ENCODE measurements at regions not wholly inside any gene's neighbourhood (a gene's known extent, or its start where the extent isn't known, plus 50 kb on each side); places are given as distances from the start of the nearest gene placed in this dataset.

DNA sequence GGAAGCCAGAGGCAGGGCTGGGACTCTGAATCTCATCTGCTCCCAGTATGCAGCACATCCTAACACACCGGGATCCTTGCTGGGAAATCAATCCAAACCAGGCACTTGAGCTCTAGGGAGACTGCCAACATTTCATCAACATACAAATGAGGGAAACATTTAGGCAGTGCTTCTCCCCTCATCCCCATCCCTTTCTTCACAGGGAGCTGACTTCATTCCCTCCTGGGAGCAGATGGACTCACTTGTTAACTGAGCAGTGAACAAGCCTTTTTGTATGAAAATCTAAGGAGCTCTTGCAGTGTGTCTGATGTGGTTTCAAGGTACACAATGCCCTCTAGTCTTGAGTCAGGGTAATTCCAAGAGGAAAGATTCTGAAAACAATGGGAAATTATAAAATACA is 96.3 kb downstream of the TMEM114 start:
- H3K27ac Mint-ChIP-seq: no peak overlapping the region
- DNase-seq (no peak), ATAC-seq (ENCODE audit: low read depth) (no peak)
- H3K36me3 Mint-ChIP-seq (ENCODE audit: low read depth): no peaks in the 10 kb centered on the region
- ChIA-PET POLR2A (no interaction called here), CTCF (no interaction called here)
- H3K27me3 Mint-ChIP-seq: no peaks in the 10 kb centered on the region
- intact Hi-C loops (cut with micrococcal nuclease): no loop called here
- H3K4me3 Mint-ChIP-seq: no peak overlapping the region
- TF ChIP-seq, protein P1, sequence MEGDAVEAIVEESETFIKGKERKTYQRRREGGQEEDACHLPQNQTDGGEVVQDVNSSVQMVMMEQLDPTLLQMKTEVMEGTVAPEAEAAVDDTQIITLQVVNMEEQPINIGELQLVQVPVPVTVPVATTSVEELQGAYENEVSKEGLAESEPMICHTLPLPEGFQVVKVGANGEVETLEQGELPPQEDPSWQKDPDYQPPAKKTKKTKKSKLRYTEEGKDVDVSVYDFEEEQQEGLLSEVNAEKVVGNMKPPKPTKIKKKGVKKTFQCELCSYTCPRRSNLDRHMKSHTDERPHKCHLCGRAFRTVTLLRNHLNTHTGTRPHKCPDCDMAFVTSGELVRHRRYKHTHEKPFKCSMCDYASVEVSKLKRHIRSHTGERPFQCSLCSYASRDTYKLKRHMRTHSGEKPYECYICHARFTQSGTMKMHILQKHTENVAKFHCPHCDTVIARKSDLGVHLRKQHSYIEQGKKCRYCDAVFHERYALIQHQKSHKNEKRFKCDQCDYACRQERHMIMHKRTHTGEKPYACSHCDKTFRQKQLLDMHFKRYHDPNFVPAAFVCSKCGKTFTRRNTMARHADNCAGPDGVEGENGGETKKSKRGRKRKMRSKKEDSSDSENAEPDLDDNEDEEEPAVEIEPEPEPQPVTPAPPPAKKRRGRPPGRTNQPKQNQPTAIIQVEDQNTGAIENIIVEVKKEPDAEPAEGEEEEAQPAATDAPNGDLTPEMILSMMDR (IDR thresholded peaks at IDR 0.05): no peak
- H3K9me3 Mint-ChIP-seq: peaks cover 3% of the 10 kb centered on the region
- no peaks in the 10 kb centered on the region for H3K4me1 Mint-ChIP-seq

DNA sequence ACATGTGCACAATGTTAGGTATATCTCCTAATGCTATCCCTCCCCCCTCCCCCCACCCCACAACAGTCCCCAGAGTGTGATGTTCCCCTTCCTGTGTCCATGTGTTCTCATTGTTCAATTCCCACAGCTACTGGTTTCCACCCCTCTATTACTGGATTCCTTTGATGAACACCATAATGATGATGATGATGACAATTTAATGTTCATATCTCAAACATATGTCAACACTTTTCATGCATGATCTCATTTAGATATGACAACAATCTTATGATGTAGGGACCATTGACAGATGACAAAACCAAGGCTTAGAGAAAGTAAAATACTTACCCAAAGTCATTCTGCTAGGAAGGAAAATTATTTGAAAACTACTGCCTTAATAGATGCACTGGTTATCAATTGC is 97.6 kb downstream of the TMEM114 start:
- intact Hi-C loops (cut with micrococcal nuclease): no loop called here
- ChIA-PET CTCF (no interaction called here), POLR2A (interaction anchor here (0.6 kb wide), 1 partner anchor 1806 kb away, joined by 4 read pairs; no protein-coding TSS in a partner anchor)
- H3K27ac Mint-ChIP-seq: no peak overlapping the region
- no peaks in the 10 kb centered on the region for H3K27me3 Mint-ChIP-seq
- no peaks in the 10 kb centered on the region for H3K4me1 Mint-ChIP-seq
- H3K36me3 Mint-ChIP-seq (ENCODE audit: low read depth): no peaks in the 10 kb centered on the region
- DNase-seq (no peak), ATAC-seq (ENCODE audit: low read depth) (no peak)
- TF ChIP-seq, protein P1 (IDR thresholded peaks at IDR 0.05): no peak
- H3K9me3 Mint-ChIP-seq: peaks cover 3% of the 10 kb centered on the region
- H3K4me3 Mint-ChIP-seq: no peak overlapping the region

DNA sequence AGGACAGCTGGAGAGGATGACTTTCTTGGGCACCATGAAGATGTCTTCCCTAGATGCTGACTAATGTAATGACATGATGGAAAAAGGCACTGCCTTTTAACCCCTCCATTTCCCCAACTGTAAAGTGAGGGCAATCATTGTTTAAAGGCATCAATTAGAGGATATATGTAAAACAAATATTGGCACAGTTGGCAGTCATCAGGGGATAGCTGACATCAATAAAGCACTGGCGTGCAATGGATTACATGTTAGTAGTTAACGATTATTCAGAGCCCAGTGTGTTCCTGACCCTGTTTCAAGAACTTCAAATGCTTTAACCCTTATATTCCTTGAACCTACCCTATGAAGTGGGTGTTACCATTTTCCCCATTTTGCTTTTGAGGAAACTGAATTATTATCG is 100.7 kb downstream of the TMEM114 start:
- ChIA-PET POLR2A (no interaction called here), CTCF (no interaction called here)
- Mint-ChIP-seq H3K4me1 (no peaks in the 10 kb centered on the region), H3K27ac (no peak overlapping the region), H3K4me3 (no peak overlapping the region), H3K36me3 (ENCODE audit: low read depth) (no peaks in the 10 kb centered on the region), H3K27me3 (peaks cover 2% of the 10 kb centered on the region), H3K9me3 (no peaks in the 10 kb centered on the region)
- ATAC-seq (ENCODE audit: low read depth): no peak
- TF ChIP-seq, protein P1 (IDR thresholded peaks at IDR 0.05): no peak
- no peak for DNase-seq
- intact Hi-C loops (cut with micrococcal nuclease): no loop called here

DNA sequence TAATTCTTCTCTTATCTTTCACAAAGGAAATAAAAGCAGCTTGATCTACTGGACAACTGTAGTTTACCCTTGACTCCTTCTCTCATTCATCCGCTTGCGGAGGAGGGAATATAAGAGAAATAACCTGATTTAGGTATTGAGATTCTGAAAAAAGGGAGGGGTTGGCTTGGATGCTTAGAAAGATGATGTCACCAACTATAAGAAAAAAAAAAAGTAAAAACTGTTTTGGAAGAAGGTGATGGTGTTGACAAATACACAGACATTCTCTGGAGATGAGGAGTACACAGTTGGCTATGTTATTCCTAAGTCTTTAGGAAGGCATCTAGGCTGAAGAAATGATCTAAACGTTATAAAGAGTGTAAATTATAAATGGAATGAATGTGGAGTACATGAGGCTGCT is 103.3 kb downstream of the TMEM114 start:
- no peak for ATAC-seq (ENCODE audit: low read depth)
- Mint-ChIP-seq H3K36me3 (ENCODE audit: low read depth) (no peaks in the 10 kb centered on the region), H3K27ac (no peak overlapping the region), H3K4me3 (no peak overlapping the region), H3K4me1 (no peaks in the 10 kb centered on the region), H3K9me3 (no peaks in the 10 kb centered on the region), H3K27me3 (peaks cover 4% of the 10 kb centered on the region)
- ChIA-PET CTCF (no interaction called here), POLR2A (no interaction called here)
- intact Hi-C loops (cut with micrococcal nuclease): no loop called here
- no peak for DNase-seq
- TF ChIP-seq, protein P1 (IDR thresholded peaks at IDR 0.05): no peak

DNA sequence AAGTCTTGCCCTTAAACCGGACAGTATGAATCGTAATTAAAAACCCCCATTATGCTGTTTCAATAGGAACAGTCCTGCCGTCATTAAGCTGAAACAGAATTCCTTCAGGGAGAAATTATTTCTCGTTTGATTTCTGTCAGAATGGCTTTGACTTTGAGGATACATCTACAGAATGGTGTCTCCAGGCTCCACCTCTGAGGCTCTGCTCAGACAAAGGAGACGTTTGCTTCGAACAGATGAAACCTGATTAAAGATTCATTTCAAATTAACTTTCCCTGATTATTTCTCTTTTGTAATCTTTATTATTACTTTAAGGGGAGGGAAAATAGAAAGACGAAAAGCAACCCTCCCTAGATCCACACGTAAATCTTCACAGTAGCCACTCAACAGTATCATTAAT is 106.9 kb downstream of the TMEM114 start:
- CTCF ChIA-PET: no interaction called here
- TF ChIP-seq, protein P1 (IDR thresholded peaks at IDR 0.05): no peak
- Mint-ChIP-seq H3K4me3 (no peak overlapping the region), H3K27me3 (peaks cover 4% of the 10 kb centered on the region), H3K27ac (no peak overlapping the region), H3K36me3 (ENCODE audit: low read depth) (no peaks in the 10 kb centered on the region), H3K9me3 (peaks cover 2% of the 10 kb centered on the region), H3K4me1 (no peaks in the 10 kb centered on the region)
- intact Hi-C loops (cut with micrococcal nuclease): no loop called here
- ATAC-seq (ENCODE audit: low read depth): no peak
- no peak for DNase-seq
- POLR2A ChIA-PET: no interaction called here

Data from activated B cell treated with CpG ODN at 0.5 μM for 24 hours (primary cell).